GM23338 (cell line): ENCODE measurements at regions not wholly inside any gene's neighbourhood (a gene's known extent, or its start where the extent isn't known, plus 50 kb on each side); places are given as distances from the start of the nearest gene placed in this dataset.

Experiments
- ATAC-seq: fragments of 200-7000 bp; cut with Tn5 transposase; 3 replicates; pipeline ENCODE4 v1.9.1; 2020
- DNase-seq: peaks from one replicate; pipeline ENCODE4 v3.0.0-alpha.2; 2015; ENCODE audit warnings: low spot score
- H2AFZ ChIP-seq: fragments of 200-600 bp; sonication (generic); 2 replicates; pipeline ENCODE4 v1.8.0; 2016; ENCODE audit warnings: antibody characterized with exemption, mild to moderate bottlenecking, moderate library complexity
- H3F3A ChIP-seq: fragments of 200-600 bp; sonication (generic); replicated peaks from 2 replicates; pipeline ENCODE4 v1.8.0; 2017; ENCODE audit warnings: antibody characterized with exemption, mixed run types, low read depth
- H3K27ac ChIP-seq: fragments of 200-600 bp; sonication (generic); 2 replicates; pipeline ENCODE4 v1.6.1; 2016; ENCODE audit warnings: low read depth
- H3K27me3 ChIP-seq: fragments of 200-600 bp; sonication (generic); 2 replicates; pipeline ENCODE4 v1.8.0; 2016; ENCODE audit warnings: mild to moderate bottlenecking, mixed run types, moderate library complexity; ENCODE audit not compliant: insufficient read depth
- H3K36me3 ChIP-seq: fragments of 200-600 bp; sonication (generic); 2 replicates; pipeline ENCODE4 v1.8.0; 2016; ENCODE audit warnings: mild to moderate bottlenecking; ENCODE audit not compliant: insufficient read depth
- H3K4me1 ChIP-seq: fragments of 200-600 bp; sonication (generic); 2 replicates; pipeline ENCODE4 v1.8.0; 2016; ENCODE audit warnings: mild to moderate bottlenecking, moderate library complexity; ENCODE audit not compliant: insufficient read depth
- H3K4me2 ChIP-seq: fragments of 200-600 bp; sonication (generic); 2 replicates; pipeline ENCODE4 v1.7.1; 2017; ENCODE audit warnings: mixed run types
- H3K4me3 ChIP-seq: fragments of 200-600 bp; sonication (generic); 2 replicates; pipeline ENCODE4 v1.6.1; 2016; ENCODE audit warnings: mixed run types
- H3K79me2 ChIP-seq: fragments of 200-600 bp; sonication (generic); replicated peaks from 2 replicates; pipeline ENCODE4 v1.8.0; 2017; ENCODE audit warnings: mild to moderate bottlenecking; ENCODE audit not compliant: insufficient read depth
- H3K9me2 ChIP-seq: fragments of 200-600 bp; sonication (generic); 2 replicates; pipeline ENCODE4 v1.8.0; 2017; ENCODE audit not compliant: insufficient read depth
- H4K20me1 ChIP-seq: fragments of 200-600 bp; sonication (generic); replicated peaks from 2 replicates; pipeline ENCODE4 v1.8.0; 2017; ENCODE audit warnings: mild to moderate bottlenecking; ENCODE audit not compliant: insufficient read depth
- H3K27ac Mint-ChIP-seq: 2 replicates; pipeline ENCODE4 v1.8.0; 2020; ENCODE audit warnings: inconsistent platforms, mild to moderate bottlenecking, moderate library complexity, mixed read lengths
- H3K27me3 Mint-ChIP-seq: 3 replicates; pipeline ENCODE4 v1.8.0; 2022; ENCODE audit warnings: low read depth, mild to moderate bottlenecking, moderate library complexity, mixed read lengths, inconsistent platforms; ENCODE audit not compliant: insufficient read depth, poor library complexity
- H3K36me3 Mint-ChIP-seq: 3 replicates; pipeline ENCODE4 v1.8.0; 2021; ENCODE audit warnings: low read depth, mild to moderate bottlenecking, inconsistent platforms, moderate library complexity, mixed read lengths
- H3K4me1 Mint-ChIP-seq: 3 replicates; pipeline ENCODE4 v1.8.0; 2020; ENCODE audit warnings: mild to moderate bottlenecking, inconsistent platforms, mixed read lengths
- H3K4me3 Mint-ChIP-seq: 3 replicates; pipeline ENCODE4 v1.8.0; 2021; ENCODE audit warnings: moderate library complexity, mild to moderate bottlenecking, inconsistent platforms, mixed read lengths
- H3K9me3 Mint-ChIP-seq: 3 replicates; pipeline ENCODE4 v1.8.0; 2020; ENCODE audit warnings: moderate library complexity, mild to moderate bottlenecking, inconsistent platforms, mixed read lengths
- CREB1 ChIP-seq: fragments of 250-450 bp; sonication (Bioruptor Pico); IDR thresholded peaks from 2 replicates; pipeline ENCODE4 v1.5.0; 2020; ENCODE audit warnings: low read depth, mild to moderate bottlenecking, moderate library complexity
- CTCF ChIP-seq, 2 experiments: fragments of 200-600 bp in 1 of 2; sonication (generic) in 1 of 2; conservative IDR thresholded peaks; 2 replicates each; pipeline versions ENCODE4 v1.5.1 to v1.6.1; 2016 to 2017; ENCODE audit warnings: antibody characterized with exemption in 2 of 2, low read depth in 2 of 2, mild to moderate bottlenecking in 2 of 2, moderate library complexity in 1 of 2
- ETS1 ChIP-seq: IDR thresholded peaks from 2 replicates; pipeline ENCODE4 v1.6.1; 2016; ENCODE audit warnings: antibody characterized with exemption
- NANOG ChIP-seq: IDR thresholded peaks from 2 replicates; pipeline ENCODE4 v1.6.1; 2016; ENCODE audit warnings: antibody characterized with exemption, borderline replicate concordance
- POLR2AphosphoS5 ChIP-seq: IDR thresholded peaks from 2 replicates; pipeline ENCODE4 v1.6.1; 2016; ENCODE audit warnings: antibody characterized with exemption, low read depth
- REST ChIP-seq: IDR thresholded peaks from one replicate; pipeline ENCODE4 v1.6.1; 2018; ENCODE audit warnings: antibody characterized with exemption; ENCODE audit not compliant: unreplicated experiment
- ZNF114 ChIP-seq: fragments of 250-450 bp; sonication (Bioruptor Pico); IDR thresholded peaks from 2 replicates; pipeline ENCODE4 v1.5.0; 2020; ENCODE audit warnings: mild to moderate bottlenecking, moderate library complexity
- ZNF331 ChIP-seq: fragments of 250-450 bp; sonication (Bioruptor Pico); IDR thresholded peaks from 2 replicates; pipeline ENCODE4 v1.5.0; 2020; ENCODE audit warnings: low read depth, mild to moderate bottlenecking, moderate library complexity

GRCh38 chr10:43980313-43980712 lies 331.6 kb upstream of the ZNF32 start (continued):
- TF ChIP-seq REST, result no peak
- no peak for TF ChIP-seq ETS1

- Histone ChIP-seq H3K36me3 (no peaks in the 10 kb centered on the region), H3K9me2 (peaks cover 11% of the 10 kb centered on the region), H3F3A (no peaks in the 10 kb centered on the region), H3K79me2 (no peaks in the 10 kb centered on the region), H3K4me2 (no peak overlapping the region), H3K4me3 (no peak overlapping the region), H4K20me1 (no peaks in the 10 kb centered on the region), H2AFZ (no peak overlapping the region), H3K4me1 (no peaks in the 10 kb centered on the region), H3K27me3 (no peaks in the 10 kb centered on the region), H3K27ac (no peak overlapping the region)
- DNase-seq, result no peak
- H3K4me1 Mint-ChIP-seq, result no peaks in the 10 kb centered on the region
- TF ChIP-seq CTCF (conservative IDR thresholded peaks at IDR 0.05; ENCODE audit: low read depth in 2 of 2) (no peak), CREB1 (CRISPR knock-in tag) (no peak), POLR2AphosphoS5 (no peak), ZNF331 (CRISPR knock-in tag) (no peak), ZNF114 (CRISPR knock-in tag) (no peak)
- no peaks in the 10 kb centered on the region for H3K27me3 Mint-ChIP-seq
- H3K36me3 Mint-ChIP-seq, result no peaks in the 10 kb centered on the region
- H3K9me3 Mint-ChIP-seq, result no peaks in the 10 kb centered on the region; the same call in 1 of the 3 replicates
- no peak overlapping the region for H3K27ac Mint-ChIP-seq
- no peak overlapping the region for H3K4me3 Mint-ChIP-seq
- no peak for ATAC-seq
These were observed 330.9 kb upstream of the ZNF32 start for GRCh38 chr10:43979551-43979950.

- Mint-ChIP-seq H3K36me3 (no peaks in the 10 kb centered on the region), H3K4me1 (no peaks in the 10 kb centered on the region), H3K9me3 (no peaks in the 10 kb centered on the region; the same call in 1 of the 3 replicates), H3K4me3 (no peak overlapping the region), H3K27ac (no peak overlapping the region), H3K27me3 (no peaks in the 10 kb centered on the region)
- Histone ChIP-seq H3K4me1 (no peaks in the 10 kb centered on the region), H3K4me2 (no peak overlapping the region), H3K27ac (no peak overlapping the region), H4K20me1 (no peaks in the 10 kb centered on the region), H3F3A (no peaks in the 10 kb centered on the region), H2AFZ (no peak overlapping the region), H3K27me3 (no peaks in the 10 kb centered on the region), H3K36me3 (no peaks in the 10 kb centered on the region), H3K9me2 (peaks cover 11% of the 10 kb centered on the region), H3K79me2 (no peaks in the 10 kb centered on the region), H3K4me3 (no peak overlapping the region)
- DNase-seq (no peak), ATAC-seq (no peak)
- no peak for TF ChIP-seq NANOG
- no peak for TF ChIP-seq CREB1 (CRISPR knock-in tag)
- no peak for TF ChIP-seq POLR2AphosphoS5
- TF ChIP-seq CTCF (conservative IDR thresholded peaks at IDR 0.05; ENCODE audit: low read depth in 2 of 2), result no peak
These were observed 330.3 kb upstream of the ZNF32 start for GRCh38 chr10:43978936-43979335.
